Upper lobe of left lung (tissue), 6 donors: ENCODE measurements at regions not wholly inside any gene's neighbourhood (a gene's known extent, or its start where the extent isn't known, plus 50 kb on each side); places are given as distances from the start of the nearest gene placed in this dataset.

Source experiments
- ATAC-seq, 2 donors: fragments of 200-7000 bp; cut with Tn5 transposase; one replicate each; pipeline ENCODE4 v1.9.1; 2022; ENCODE audit warnings: mild to moderate bottlenecking in 2 of 2, moderate library complexity in 2 of 2; ENCODE audit not compliant: low FRiP score in 2 of 2
- DNase-seq, 2 donors: peaks; one replicate each; pipeline ENCODE4 v3.0.0-alpha.2; 2019 to 2020
- H3K27ac ChIP-seq, 4 donors: fragments of 200-600 bp; sonication (generic); one replicate each; pipeline ENCODE4 v1.5.1; 2016 to 2019
- H3K27me3 ChIP-seq, 4 donors: fragments of 200-600 bp; sonication (generic); one replicate each; pipeline ENCODE4 v1.5.1; 2017 to 2019
- H3K36me3 ChIP-seq, 4 donors: fragments of 200-600 bp; sonication (generic); one replicate each; pipeline ENCODE4 v1.5.1; 2016 to 2019
- H3K4me1 ChIP-seq, 4 donors: fragments of 200-600 bp; sonication (generic); one replicate each; pipeline ENCODE4 v1.5.1; 2018 to 2019
- H3K4me3 ChIP-seq, 4 donors: fragments of 200-600 bp; sonication (generic); one replicate each; pipeline ENCODE4 v1.5.1; 2017 to 2019; ENCODE audit warnings: mild to moderate bottlenecking in 2 of 4, moderate library complexity in 1 of 4
- H3K9me3 ChIP-seq, 4 donors: fragments of 200-600 bp; sonication (generic); one replicate each; pipeline ENCODE4 v1.5.1; 2018 to 2019
- CTCF ChIP-seq, 6 experiments: fragments of 450-650 bp in 4 of 6; fragments of 200-600 bp in 2 of 6; sonication (generic) in 2 of 6; IDR thresholded peaks; one replicate each; pipeline ENCODE4 v1.5.1; 2016 to 2019; ENCODE audit warnings: antibody characterized with exemption in 6 of 6
- EP300 ChIP-seq, 4 donors: sonication (generic); formaldehyde crosslinking; IDR thresholded peaks; one replicate each; pipeline ENCODE4 v1.5.1; 2017; ENCODE audit warnings: antibody characterized with exemption in 4 of 4, control low read depth in 2 of 4
- POLR2A ChIP-seq, 4 donors: fragments of 450-650 bp; IDR thresholded peaks; one replicate each; pipeline ENCODE4 v1.5.1; 2016 to 2017; ENCODE audit warnings: antibody characterized with exemption in 4 of 4, mild to moderate bottlenecking in 2 of 4
- POLR2AphosphoS5 ChIP-seq, 2 donors: sonication (generic); formaldehyde crosslinking; IDR thresholded peaks; one replicate each; pipeline ENCODE4 v1.5.1; 2017; ENCODE audit warnings: antibody characterized with exemption in 2 of 2
- WGBS, 2 donors: methylation state at CpG; one replicate each; pipeline ENCODE4 v1.1.5; 2017 to 2018; 5-methylcytosine and 5-hydroxymethylcytosine counted together
- donor health status: DM: no; HTN: no; CAD: no; lungs with moderate emphysema.
- donor health status: DM: no; HTN: yes; CAD: no; lungs with severe emphysema.

DNA sequence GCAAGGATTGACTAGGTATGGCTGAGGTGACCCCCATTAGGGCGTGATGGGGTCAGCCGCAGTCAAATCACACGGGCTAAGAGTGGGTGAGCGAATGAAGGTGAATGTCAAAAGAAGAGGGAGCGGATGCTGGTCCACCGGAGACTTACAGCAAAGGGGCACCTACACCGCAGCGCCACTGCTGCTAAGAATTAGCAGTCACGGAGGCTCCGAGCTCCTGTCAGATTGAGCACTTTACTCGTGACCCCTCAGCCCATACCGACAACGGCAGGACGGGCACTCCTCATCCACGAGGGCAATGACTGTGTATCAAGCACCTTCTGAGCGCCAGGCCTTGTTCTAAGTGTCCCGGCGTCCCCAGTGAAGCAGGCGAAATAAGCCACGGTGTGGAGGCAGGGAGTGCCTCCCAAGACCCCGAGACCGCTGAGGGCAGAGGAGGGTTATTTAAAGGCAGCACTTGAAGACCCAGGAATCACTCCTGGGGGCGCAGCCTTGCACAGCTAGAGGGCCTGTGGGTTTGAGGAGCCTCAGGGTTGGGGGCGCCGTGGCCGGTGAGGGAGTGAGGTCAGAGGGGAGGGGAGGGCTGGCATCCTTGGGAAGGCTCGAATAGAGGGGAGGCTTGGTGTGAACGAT lies 61.6 kb upstream of the GATA2 start:
- H3K4me1 ChIP-seq: peaks cover 33 to 50% (median 37%) of the 10 kb centered on the region in 4 donors
- H3K4me3 ChIP-seq: peak overlapping the region in 1 of 4 donors; percentile 18
- 70 to 73% methylated on average over 24 to 28 of the region's 28 CpGs for WGBS, 2 donors
- DNase-seq (no peak), ATAC-seq (no peak)
- TF ChIP-seq CTCF (IDR thresholded peaks at IDR 0.05): no peak
- TF ChIP-seq POLR2AphosphoS5 (IDR thresholded peaks at IDR 0.05): no peak
- no peak for TF ChIP-seq POLR2A (IDR thresholded peaks at IDR 0.05)
- no peak for TF ChIP-seq EP300 (IDR thresholded peaks at IDR 0.05)
- H3K9me3 ChIP-seq: no peaks in the 10 kb centered on the region
- H3K27me3 ChIP-seq: peaks cover 0 to 14% (median 7%) of the 10 kb centered on the region in 4 donors
- H3K27ac ChIP-seq: peak overlapping the region; percentile 75 to 87 (median 86)
- no peaks in the 10 kb centered on the region for H3K36me3 ChIP-seq

DNA sequence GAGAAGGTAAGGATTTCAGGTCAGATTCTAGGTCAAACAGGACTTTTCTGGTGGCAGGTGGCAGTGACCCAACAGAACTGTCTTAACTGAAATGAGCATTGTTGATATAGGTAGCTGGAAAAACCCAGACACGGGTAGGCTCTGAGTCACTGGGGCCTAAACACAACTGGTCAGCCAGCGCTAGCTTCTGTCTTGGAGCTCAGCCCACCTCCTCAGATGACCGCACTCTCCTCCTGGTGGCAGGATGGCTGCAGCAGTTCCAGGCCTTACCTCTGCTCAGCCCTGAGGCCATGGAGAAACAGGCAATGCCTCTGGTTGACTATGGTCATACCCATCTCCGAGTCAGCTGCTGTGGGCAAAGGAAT lies 61.1 kb upstream of the GATA2 start:
- WGBS, 2 donors: 77 to 93% methylated on average over 4 of the region's 4 CpGs
- peaks cover 38 to 50% (median 39%) of the 10 kb centered on the region in 4 donors for H3K4me1 ChIP-seq
- H3K4me3 ChIP-seq: no peak overlapping the region
- peaks cover 0 to 14% (median 7%) of the 10 kb centered on the region in 4 donors for H3K27me3 ChIP-seq
- no peaks in the 10 kb centered on the region for H3K36me3 ChIP-seq
- H3K9me3 ChIP-seq: no peaks in the 10 kb centered on the region
- no peak for ATAC-seq
- peak in 2 of 6 experiments; percentile 20 to 31 for TF ChIP-seq CTCF (IDR thresholded peaks at IDR 0.05)
- no peak for TF ChIP-seq EP300 (IDR thresholded peaks at IDR 0.05)
- TF ChIP-seq POLR2AphosphoS5 (IDR thresholded peaks at IDR 0.05): peak in 1 of 2 donors; percentile 34
- TF ChIP-seq POLR2A (IDR thresholded peaks at IDR 0.05): no peak
- H3K27ac ChIP-seq: peak overlapping the region; percentile 35 to 87 (median 86)
- no peak for DNase-seq

GRCh38 chr3:128553560-128553959 lies 60.6 kb upstream of the GATA2 start:
- H3K4me1 ChIP-seq: peaks cover 39 to 48% (median 40%) of the 10 kb centered on the region in 4 donors
- peaks cover 0 to 14% (median 7%) of the 10 kb centered on the region in 4 donors for H3K27me3 ChIP-seq
- 69 to 71% methylated on average over 5 of the region's 5 CpGs for WGBS, 2 donors
- TF ChIP-seq POLR2AphosphoS5 (IDR thresholded peaks at IDR 0.05) (no peak), EP300 (IDR thresholded peaks at IDR 0.05) (no peak), POLR2A (IDR thresholded peaks at IDR 0.05) (no peak), CTCF (IDR thresholded peaks at IDR 0.05) (no peak)
- DNase-seq: no peak
- H3K27ac ChIP-seq: peak overlapping the region in 3 of 4 donors; percentile 35 to 87 (median 87)
- H3K36me3 ChIP-seq: no peaks in the 10 kb centered on the region
- no peaks in the 10 kb centered on the region for H3K9me3 ChIP-seq
- H3K4me3 ChIP-seq: no peak overlapping the region
- no peak for ATAC-seq

GRCh38 chr3:128551867-128552266 lies 58.9 kb upstream of the GATA2 start:
- Histone ChIP-seq H3K27me3 (peaks cover 0 to 14% (median 7%) of the 10 kb centered on the region in 4 donors), H3K4me1 (peaks cover 35 to 46% (median 41%) of the 10 kb centered on the region in 4 donors), H3K27ac (peak overlapping the region in 1 of 4 donors; percentile 10), H3K9me3 (no peaks in the 10 kb centered on the region), H3K4me3 (no peak overlapping the region), H3K36me3 (no peaks in the 10 kb centered on the region)
- no peak for ATAC-seq
- TF ChIP-seq POLR2AphosphoS5 (IDR thresholded peaks at IDR 0.05) (no peak), POLR2A (IDR thresholded peaks at IDR 0.05) (no peak), CTCF (IDR thresholded peaks at IDR 0.05) (no peak), EP300 (IDR thresholded peaks at IDR 0.05) (no peak)
- DNase-seq: no peak
- WGBS, 2 donors: 50 to 76% methylated on average over 3 to 4 of the region's 4 CpGs

GRCh38 chr3:128551451-128551850 lies 58.5 kb upstream of the GATA2 start:
- no peaks in the 10 kb centered on the region for H3K9me3 ChIP-seq
- H3K4me3 ChIP-seq: no peak overlapping the region
- no peaks in the 10 kb centered on the region for H3K36me3 ChIP-seq
- DNase-seq (no peak), ATAC-seq (no peak)
- TF ChIP-seq CTCF (IDR thresholded peaks at IDR 0.05): no peak
- no peak for TF ChIP-seq EP300 (IDR thresholded peaks at IDR 0.05)
- no peak for TF ChIP-seq POLR2A (IDR thresholded peaks at IDR 0.05)
- no peak for TF ChIP-seq POLR2AphosphoS5 (IDR thresholded peaks at IDR 0.05)
- peaks cover 0 to 14% (median 7%) of the 10 kb centered on the region in 4 donors for H3K27me3 ChIP-seq
- 56 to 87% methylated on average over 3 to 9 of the region's 9 CpGs for WGBS, 2 donors
- peaks cover 31 to 46% (median 38%) of the 10 kb centered on the region in 4 donors for H3K4me1 ChIP-seq
- H3K27ac ChIP-seq: peak overlapping the region in 1 of 4 donors; percentile 10
